Natural killer cell (primary cell): ENCODE measurements at regions not wholly inside any gene's neighbourhood (a gene's known extent, or its start where the extent isn't known, plus 50 kb on each side); places are given as distances from the start of the nearest gene placed in this dataset.

Experiments used
- ATAC-seq, 3 donors: fragments of 150-1000 bp in 2 of 3; fragments of 200-7000 bp in 1 of 3; cut with Tn5 transposase; 1 replicate in 1 of 3; 2 replicates in 2 of 3; pipeline ENCODE4 v1.10.0; 2021; ENCODE audit warnings: mild to moderate bottlenecking in 2 of 3, moderate library complexity in 2 of 3
- DNase-seq, 2 donors: peaks; one replicate each; pipeline versions ENCODE4 v3.0.0 to v3.0.0-alpha.2; 2013 to 2021; ENCODE audit warnings: mixed read lengths in 1 of 2
- H3K27ac ChIP-seq: one replicate; pipeline ENCODE4 v1.5.1; 2013; ENCODE audit warnings: mild to moderate bottlenecking, low read length
- H3K27me3 ChIP-seq: one replicate; pipeline ENCODE4 v1.6.1; 2013; ENCODE audit warnings: low read length; ENCODE audit not compliant: control insufficient read depth, insufficient read depth
- H3K36me3 ChIP-seq: one replicate; pipeline ENCODE4 v1.6.1; 2013; ENCODE audit warnings: low read length; ENCODE audit not compliant: control insufficient read depth, insufficient read depth
- H3K4me1 ChIP-seq: one replicate; pipeline ENCODE4 v1.6.1; 2013; ENCODE audit warnings: low read length; ENCODE audit not compliant: control insufficient read depth, insufficient read depth
- H3K4me3 ChIP-seq: one replicate; pipeline ENCODE4 v1.5.1; 2013; ENCODE audit warnings: low read length
- H3K9me3 ChIP-seq: one replicate; pipeline ENCODE4 v1.6.1; 2013; ENCODE audit warnings: low read length; ENCODE audit not compliant: control insufficient read depth, insufficient read depth
- H3K27ac Mint-ChIP-seq, 2 donors: one replicate each; pipeline ENCODE4 v1.8.0; 2022; ENCODE audit warnings: mild to moderate bottlenecking in 2 of 2, mixed read lengths in 2 of 2, moderate library complexity in 1 of 2
- H3K27me3 Mint-ChIP-seq, 2 donors: one replicate each; pipeline ENCODE4 v1.8.0; 2022; ENCODE audit warnings: low read depth in 2 of 2, mixed read lengths in 2 of 2
- H3K36me3 Mint-ChIP-seq: one replicate; pipeline ENCODE4 v1.8.0; 2022; ENCODE audit warnings: mixed read lengths
- H3K4me1 Mint-ChIP-seq, 2 donors: one replicate each; pipeline ENCODE4 v1.8.0; 2022; ENCODE audit warnings: mixed read lengths in 2 of 2
- H3K4me3 Mint-ChIP-seq: one replicate; pipeline ENCODE4 v1.8.0; 2022; ENCODE audit warnings: mild to moderate bottlenecking, moderate library complexity, mixed read lengths
- H3K9me3 Mint-ChIP-seq, 2 donors: one replicate each; pipeline ENCODE4 v1.8.0; 2022; ENCODE audit warnings: mixed read lengths in 2 of 2
- CTCF ChIP-seq: fragments of 200-600 bp; IDR thresholded peaks from one replicate; pipeline ENCODE4 v1.8.0; 2022; ENCODE audit warnings: antibody characterized with exemption
- WGBS: methylation state at CpG from one replicate; pipeline ENCODE4 v1.1.7; 2013; ENCODE audit warnings: missing lambda C conversion rate; ENCODE audit not compliant: insufficient coverage; 5-methylcytosine and 5-hydroxymethylcytosine counted together
- intact Hi-C: fragments of 100-400 bp; cut with micrococcal nuclease; formaldehyde crosslinking; loops from one replicate; pipeline ENCODE4 v1.14.2; 2022

GRCh38 chr22:34161431-34162123, 241.3 kb upstream of the LARGE1 start:
- ATAC-seq: no peak
- peaks cover 2 to 11% of the 10 kb centered on the region in 2 donors for H3K9me3 Mint-ChIP-seq
- intact Hi-C loops: no loop called here
- no peak overlapping the region for H3K4me3 Mint-ChIP-seq
- Histone ChIP-seq H3K36me3 (no peaks in the 10 kb centered on the region), H3K27me3 (no peaks in the 10 kb centered on the region), H3K4me1 (no peaks in the 10 kb centered on the region), H3K27ac (no peak overlapping the region), H3K4me3 (no peak overlapping the region), H3K9me3 (no peaks in the 10 kb centered on the region)
- no peak overlapping the region for H3K27ac Mint-ChIP-seq
- no peaks in the 10 kb centered on the region for H3K36me3 Mint-ChIP-seq
- WGBS: 36% methylated on average over 7 of the region's 9 CpGs
- no peaks in the 10 kb centered on the region for H3K27me3 Mint-ChIP-seq
- no peak for DNase-seq
- H3K4me1 Mint-ChIP-seq: no peaks in the 10 kb centered on the region
- TF ChIP-seq CTCF: no peak

GRCh38 chr22:34198976-34199375, 278.7 kb upstream of the LARGE1 start:
- Histone ChIP-seq H3K36me3 (no peaks in the 10 kb centered on the region), H3K4me1 (no peaks in the 10 kb centered on the region), H3K27me3 (no peaks in the 10 kb centered on the region), H3K27ac (no peak overlapping the region), H3K9me3 (no peaks in the 10 kb centered on the region), H3K4me3 (no peak overlapping the region)
- no peaks in the 10 kb centered on the region for H3K36me3 Mint-ChIP-seq
- intact Hi-C loops: no loop called here
- H3K27ac Mint-ChIP-seq: no peak overlapping the region
- H3K4me1 Mint-ChIP-seq: no peaks in the 10 kb centered on the region
- WGBS: 53% methylated on average over 3 of the region's 3 CpGs
- no peaks in the 10 kb centered on the region for H3K27me3 Mint-ChIP-seq
- DNase-seq (no peak), ATAC-seq (no peak)
- H3K9me3 Mint-ChIP-seq: peaks cover 2 to 4% of the 10 kb centered on the region in 2 donors
- H3K4me3 Mint-ChIP-seq: no peak overlapping the region
- TF ChIP-seq CTCF: no peak

- no peaks in the 10 kb centered on the region for H3K36me3 Mint-ChIP-seq
- Histone ChIP-seq H3K4me3 (no peak overlapping the region), H3K27ac (no peak overlapping the region), H3K9me3 (peaks cover 2% of the 10 kb centered on the region), H3K27me3 (no peaks in the 10 kb centered on the region), H3K36me3 (no peaks in the 10 kb centered on the region), H3K4me1 (no peaks in the 10 kb centered on the region)
- H3K27me3 Mint-ChIP-seq: no peaks in the 10 kb centered on the region
- peaks cover 8 to 13% of the 10 kb centered on the region in 2 donors for H3K9me3 Mint-ChIP-seq
- intact Hi-C loops: no loop called here
- H3K4me1 Mint-ChIP-seq: no peaks in the 10 kb centered on the region
- DNase-seq: no peak
- no peak overlapping the region for H3K27ac Mint-ChIP-seq
- H3K4me3 Mint-ChIP-seq: no peak overlapping the region
- no peak for TF ChIP-seq CTCF
- 88% methylated on average over 7 of the region's 7 CpGs for WGBS
- no peak for ATAC-seq
Observed at GRCh38 chr22:34210301-34210700, 290.0 kb upstream of the LARGE1 start.

GRCh38 chr22:34214372-34214771, 294.1 kb upstream of the LARGE1 start:
- Mint-ChIP-seq H3K27me3 (no peaks in the 10 kb centered on the region), H3K27ac (no peak overlapping the region), H3K9me3 (peaks cover 8 to 24% of the 10 kb centered on the region in 2 donors), H3K4me3 (no peak overlapping the region), H3K4me1 (no peaks in the 10 kb centered on the region), H3K36me3 (peaks cover 9% of the 10 kb centered on the region)
- H3K27me3 ChIP-seq: no peaks in the 10 kb centered on the region
- intact Hi-C loops: no loop called here
- no peak overlapping the region for H3K4me3 ChIP-seq
- H3K4me1 ChIP-seq: no peaks in the 10 kb centered on the region
- H3K36me3 ChIP-seq: no peaks in the 10 kb centered on the region
- DNase-seq (no peak), ATAC-seq (no peak)
- no peak overlapping the region for H3K27ac ChIP-seq
- H3K9me3 ChIP-seq: peaks cover 2% of the 10 kb centered on the region
- no peak for TF ChIP-seq CTCF
